GM19328 (cell line): ENCODE measurements at regions not wholly inside any gene's neighbourhood (a gene's known extent, or its start where the extent isn't known, plus 50 kb on each side); places are given as distances from the start of the nearest gene placed in this dataset.

Experiments
- ATAC-seq: cut with Tn5 transposase; IDR thresholded peaks from one replicate; pipeline ENCODE4 v1.9.1; 2021; ENCODE audit warnings: mild to moderate bottlenecking, moderate library complexity; ENCODE audit not compliant: unreplicated experiment

DNA sequence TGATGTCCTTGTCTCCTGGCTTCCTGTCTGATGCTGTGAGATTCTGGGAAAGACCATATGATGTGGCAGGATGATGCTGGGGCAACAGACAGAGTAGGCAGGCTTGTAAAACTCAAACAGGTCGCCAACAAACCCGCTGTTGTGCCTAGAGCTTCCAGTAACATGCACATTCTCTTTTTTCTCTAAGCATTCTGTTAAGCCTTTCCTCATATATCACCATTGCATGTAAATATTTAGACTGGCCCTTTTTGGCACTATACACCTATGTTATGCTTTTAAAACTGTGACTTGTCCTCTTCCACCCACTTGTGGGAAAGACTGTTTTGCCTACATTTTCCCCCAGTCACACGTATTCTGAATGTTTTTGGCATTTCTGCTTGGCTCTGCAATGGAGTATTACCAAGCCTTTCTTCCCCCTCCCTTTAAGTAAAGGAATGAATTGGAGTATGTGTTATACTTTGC is 250.4 kb upstream of the TANK start:
- no peak for ATAC-seq

DNA sequence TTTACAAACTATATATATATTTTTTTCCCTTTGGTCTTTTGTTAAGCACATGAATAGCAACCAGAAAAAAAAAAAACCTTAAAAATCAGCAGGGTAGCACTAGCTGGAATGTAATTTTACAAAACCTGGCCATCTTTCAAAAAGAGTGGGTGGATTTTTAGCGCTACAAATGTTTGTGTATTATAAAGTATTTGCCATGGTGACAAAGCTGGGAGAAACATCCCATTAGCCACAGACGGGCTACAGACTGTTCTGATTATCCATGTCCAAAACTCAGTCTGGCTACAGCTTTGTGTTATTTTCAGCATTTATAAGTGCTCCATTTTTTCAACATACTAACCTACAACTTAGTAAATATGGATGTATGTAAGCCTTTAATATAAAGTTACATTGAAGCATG is 249.5 kb upstream of the TANK start:
- no peak for ATAC-seq

DNA sequence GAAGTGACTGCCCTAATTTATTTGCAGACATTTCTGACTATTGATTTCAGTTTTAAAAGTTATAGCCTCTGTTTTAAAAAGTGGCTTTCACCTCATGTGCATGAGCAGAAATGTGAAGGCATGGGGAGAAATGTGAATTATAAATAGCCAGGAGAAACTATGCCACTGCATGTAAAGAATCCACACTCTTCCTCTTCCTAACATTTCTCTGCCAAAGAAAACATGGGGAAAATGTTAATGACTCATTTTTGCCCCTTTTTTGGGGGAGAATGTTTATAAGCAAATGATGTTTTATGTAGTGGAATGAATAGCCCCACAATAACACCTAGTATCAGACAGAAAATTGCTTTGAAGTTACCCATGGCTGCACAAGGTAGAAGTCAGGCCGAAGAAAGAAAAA is 249.0 kb upstream of the TANK start:
- no peak for ATAC-seq

DNA sequence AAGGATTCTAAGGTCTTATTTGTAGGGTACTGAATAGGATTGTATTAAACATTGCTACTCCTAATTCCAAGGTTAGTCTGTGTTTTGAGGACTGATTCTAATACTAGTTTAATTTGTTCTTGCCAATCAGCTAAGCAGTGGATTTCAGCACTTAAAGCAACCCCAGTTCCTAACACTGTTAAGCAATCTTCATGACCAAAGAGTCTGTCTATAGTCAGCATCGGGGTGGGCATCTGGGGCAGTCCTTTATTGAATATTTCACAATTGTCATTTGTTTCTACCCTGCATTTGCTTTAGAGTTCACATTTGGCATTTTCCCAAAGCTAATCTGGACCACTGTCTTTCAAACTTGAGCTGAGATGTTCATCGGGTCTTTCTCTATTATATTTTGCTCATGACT is 248.0 kb upstream of the TANK start:
- no peak for ATAC-seq

DNA sequence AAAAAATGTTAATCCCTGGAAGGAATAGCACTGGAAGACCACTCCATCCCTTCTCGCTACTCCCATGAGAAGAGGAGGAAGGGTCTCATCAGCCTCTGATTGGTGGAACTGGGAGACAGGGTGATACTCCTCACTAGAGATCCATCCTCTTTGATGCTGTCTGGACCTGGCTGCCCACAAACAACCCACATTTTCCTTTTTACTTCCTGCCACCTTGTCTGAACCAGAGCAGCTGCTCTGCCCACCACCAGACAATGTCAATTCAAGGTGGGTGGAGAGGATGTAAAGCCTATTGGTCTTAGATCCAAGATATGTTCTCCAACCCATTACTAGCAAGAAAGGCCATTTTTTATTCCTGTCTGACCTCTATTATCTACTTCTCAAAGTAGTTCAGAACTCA is 246.9 kb upstream of the TANK start:
- ATAC-seq: no peak

DNA sequence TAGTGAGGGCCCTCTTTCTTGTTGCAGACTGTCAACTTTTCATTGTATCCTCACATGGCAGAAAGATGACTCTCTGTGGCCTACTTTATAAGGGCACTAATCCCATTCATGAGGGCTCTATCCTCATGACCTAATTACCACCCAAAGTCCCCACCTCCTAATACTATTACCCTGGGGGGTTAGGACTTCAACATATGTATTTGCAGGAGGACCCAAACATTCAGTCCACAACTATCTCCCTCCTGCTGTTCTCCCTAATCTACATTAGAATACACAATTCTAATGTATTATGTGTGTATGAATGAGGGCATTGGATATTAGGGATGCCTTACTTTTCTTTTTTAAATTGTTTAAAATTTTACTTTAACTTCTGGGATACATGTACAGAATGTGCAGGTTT is 246.0 kb upstream of the TANK start:
- no peak for ATAC-seq

DNA sequence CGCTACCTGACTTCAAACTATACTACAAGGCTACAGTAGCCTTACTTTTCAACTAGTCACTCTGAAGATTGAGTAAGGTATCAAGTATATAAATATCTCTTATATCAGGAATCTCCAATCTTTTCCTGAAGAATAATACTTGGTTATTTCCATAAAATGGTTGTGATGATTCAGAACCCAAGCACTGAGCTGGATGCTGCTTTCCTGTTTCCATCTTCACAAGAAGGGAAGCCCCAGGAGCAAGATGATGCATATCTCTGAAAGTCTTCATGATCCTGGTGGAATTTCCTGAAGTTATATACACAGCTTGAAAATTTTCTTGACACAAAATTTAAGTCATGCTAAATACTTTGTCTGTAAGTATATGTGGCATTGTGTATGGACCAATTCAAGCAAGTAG is 243.9 kb upstream of the TANK start:
- ATAC-seq: no peak

DNA sequence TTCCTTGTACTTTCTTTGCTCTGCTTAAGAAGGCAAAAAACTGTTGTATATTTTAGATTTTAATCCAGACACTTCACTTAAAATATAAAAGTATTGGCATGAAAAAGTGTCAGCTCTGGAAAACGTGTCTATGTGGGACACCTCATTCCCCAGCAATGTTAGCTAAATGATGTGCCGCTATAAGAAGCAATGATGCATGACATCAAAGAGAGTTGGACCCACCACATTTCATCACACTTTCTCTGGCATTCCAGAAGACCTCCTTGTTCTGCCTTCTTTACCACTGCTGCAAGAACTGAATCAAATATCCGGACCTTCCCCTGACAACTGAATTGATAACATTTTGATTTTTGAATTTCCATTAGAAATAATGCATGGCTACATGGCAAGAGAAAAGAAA is 242.4 kb upstream of the TANK start:
- ATAC-seq: no peak

DNA sequence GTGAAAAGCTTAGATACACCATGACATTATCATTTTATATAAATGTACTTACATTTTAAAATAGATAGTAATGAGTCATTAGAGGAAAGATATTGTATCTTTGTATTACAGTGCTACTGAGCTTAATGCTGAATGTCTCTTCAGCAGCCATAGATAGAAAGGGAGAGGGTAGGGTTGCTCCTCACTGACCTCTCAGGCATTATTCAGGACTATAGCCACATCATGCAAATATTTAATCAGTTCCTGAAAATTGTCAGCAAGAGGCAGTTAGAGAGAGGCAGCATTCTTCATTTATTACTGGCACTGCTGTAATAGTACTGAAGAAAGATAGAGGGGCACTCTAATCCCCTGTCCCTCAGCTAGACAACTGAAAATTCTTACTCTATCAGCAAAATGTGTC is 242.0 kb upstream of the TANK start:
- no peak for ATAC-seq

DNA sequence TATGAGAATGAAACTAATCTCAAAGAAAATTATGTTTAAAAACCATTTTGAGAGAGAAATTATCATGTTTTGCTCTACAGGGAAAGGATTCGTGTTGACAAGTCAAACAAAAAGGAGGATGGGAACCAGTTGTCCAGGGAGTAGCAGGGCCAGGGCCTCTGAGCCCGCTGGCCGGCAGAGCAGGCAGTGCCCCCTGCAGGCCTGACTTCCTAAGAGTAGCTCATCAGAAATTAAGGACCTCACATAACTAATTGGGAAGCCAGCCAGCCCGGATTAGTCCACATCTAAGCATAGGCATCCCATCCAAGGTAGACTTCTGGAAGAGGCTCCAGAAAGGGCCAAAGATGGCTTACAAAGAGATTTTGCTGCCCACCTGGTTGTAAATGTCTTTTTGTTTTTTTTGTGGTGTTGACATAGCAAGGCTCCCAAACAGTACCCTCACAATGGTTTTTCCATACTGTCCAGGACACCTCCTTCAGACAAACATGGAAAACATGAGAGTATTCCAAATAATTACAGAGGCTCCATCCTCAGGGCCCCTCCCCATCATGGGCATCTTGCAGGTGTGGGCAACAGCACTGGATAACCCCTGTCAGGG is 241.2 kb upstream of the TANK start:
- ATAC-seq: no peak

DNA sequence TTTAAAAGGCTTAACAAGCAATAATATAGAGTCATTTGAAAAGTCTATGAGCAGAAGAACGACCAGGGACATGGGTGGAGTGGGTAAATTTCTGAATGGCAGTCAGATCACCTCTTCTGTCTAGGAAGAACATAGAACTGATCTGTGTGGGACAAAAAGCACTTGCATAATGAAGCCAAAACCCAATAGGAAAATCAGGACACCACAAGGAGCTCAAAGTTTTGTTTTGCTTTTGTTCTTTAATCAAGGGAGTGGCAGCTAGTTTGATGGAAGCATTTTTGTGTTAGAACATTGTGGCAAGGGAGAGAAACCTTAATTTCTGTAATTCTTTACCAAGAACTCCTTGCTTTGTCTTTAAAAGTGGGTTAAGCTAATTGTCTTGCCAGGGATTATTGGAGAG is 240.2 kb upstream of the TANK start:
- no peak for ATAC-seq

DNA sequence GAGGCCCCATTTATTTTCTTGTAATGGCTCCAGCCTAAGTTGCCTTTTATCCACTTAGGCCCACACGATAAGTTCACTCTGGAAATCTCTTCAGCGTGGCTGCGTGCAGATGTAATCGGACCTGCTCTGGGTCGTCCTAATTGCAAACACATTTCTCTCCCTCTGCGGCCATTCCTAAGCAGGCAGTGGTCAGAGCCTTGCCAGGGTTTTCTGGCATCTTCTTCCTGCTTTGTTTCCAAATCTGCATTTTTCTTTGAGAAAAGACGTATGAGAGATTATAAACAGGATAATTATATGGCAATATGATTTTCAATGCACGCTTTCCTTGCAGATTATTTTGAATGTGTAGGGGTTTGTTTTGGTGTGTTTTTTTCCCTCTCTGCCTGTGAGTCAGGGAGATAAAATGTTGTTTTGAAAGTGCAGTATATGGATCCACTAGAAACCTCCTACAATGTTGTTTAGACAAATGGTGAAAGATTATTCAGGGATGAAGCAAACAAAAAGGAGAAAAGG is 239.4 kb upstream of the TANK start:
- ATAC-seq: no peak

DNA sequence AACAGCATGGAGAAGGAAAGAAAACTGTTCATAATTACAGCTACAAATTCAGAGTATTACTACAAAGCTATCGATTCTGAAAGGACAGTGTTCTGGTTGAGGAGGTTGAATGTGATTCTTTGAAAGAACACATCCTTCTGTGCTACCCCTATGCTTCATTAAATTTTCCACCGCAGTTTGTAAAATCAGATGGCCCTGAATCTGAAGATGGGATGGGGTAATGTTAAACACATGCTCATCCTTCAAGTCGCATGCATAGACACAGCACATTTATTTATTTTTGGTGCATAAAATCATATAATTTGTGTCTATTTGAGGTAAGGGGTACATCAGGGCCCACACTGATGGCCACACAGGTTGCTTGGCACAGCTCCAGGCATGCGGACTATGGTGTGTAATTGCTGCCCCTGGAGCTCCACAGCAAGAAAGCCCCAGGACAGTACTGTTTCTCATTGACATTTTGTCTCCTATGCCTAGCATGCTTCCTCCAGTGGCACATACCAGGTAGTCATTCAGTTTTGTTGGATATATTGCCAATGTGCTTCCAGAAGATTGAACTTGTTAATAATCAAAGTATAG is 238.8 kb upstream of the TANK start:
- no peak for ATAC-seq

DNA sequence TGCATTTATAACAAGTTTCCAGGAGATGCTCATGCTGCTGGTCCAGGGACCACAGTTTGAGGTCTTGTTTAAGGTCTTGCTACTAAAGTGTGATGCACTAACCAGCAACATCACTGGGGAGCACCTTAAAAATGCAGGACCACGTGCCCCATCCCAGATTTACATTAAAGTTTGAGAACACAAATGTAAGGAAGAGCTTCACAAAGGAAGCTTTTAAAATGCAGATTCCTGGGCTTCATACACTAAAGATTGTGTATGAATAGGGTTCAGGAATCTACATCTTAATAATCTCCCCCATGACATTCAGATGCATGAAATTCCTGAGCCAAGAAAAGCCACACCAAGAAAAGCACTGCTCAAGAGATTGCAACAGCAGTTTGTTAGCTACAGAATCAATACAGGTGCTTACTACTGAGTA is 235.3 kb upstream of the TANK start:
- ATAC-seq: no peak

DNA sequence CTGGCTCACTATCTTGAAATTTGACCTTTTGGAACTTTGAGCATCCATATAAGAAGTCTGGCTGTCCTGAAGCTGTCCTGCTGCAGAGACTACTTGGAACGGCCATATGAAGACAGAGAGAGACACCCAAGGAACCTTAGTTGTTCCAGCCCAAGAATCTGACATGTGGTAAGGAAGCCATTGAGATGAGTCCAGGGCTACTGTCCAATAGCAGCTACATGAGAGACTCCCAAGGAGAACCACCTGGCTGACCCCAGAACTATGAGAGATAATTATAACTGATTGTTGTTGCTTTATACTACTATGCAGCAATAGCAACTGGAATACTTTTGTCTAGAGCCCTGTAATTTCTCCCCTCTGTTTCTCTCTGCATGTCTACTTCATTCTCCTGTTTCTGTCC is 234.3 kb upstream of the TANK start:
- ATAC-seq: no peak

DNA sequence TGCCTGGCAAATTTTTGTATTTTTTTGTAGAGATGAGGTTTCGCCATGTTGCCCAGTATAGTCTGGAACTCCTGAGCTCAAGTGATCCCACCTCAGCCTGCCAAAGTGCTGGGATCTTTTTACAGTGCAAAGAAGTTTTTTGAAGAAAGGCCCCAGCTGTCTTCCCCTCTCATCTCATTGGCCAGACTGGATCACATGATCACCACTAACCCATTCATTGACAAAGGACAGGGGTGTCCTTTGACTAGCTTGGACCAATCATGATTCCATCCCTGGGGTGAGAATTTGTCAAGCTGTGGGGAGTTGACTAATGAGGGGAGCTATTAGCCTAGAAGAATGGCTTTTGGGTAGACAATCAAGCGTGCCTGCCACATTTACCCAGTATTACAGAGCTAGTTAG is 232.9 kb upstream of the TANK start:
- ATAC-seq: no peak

DNA sequence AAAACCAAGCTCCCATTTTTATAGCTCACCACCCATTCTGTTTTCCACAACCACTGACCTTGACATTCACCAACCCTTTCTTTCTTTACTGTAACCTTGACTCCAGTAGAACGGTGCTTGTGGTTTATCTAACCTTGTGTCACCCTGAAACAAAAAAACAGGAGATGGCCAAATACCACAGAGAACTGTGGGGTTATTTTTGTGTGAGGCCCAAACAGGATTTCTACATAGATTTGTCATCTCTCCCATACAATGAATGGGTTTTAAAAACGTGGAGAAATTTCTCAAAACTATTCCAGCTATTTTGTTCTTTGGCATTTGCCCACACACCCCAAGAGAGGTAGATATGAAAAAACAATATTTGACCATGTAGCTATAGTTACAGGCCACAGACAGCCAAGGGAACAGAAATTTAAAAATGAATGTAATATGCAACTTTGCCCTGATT is 231.3 kb upstream of the TANK start:
- ATAC-seq: no peak

DNA sequence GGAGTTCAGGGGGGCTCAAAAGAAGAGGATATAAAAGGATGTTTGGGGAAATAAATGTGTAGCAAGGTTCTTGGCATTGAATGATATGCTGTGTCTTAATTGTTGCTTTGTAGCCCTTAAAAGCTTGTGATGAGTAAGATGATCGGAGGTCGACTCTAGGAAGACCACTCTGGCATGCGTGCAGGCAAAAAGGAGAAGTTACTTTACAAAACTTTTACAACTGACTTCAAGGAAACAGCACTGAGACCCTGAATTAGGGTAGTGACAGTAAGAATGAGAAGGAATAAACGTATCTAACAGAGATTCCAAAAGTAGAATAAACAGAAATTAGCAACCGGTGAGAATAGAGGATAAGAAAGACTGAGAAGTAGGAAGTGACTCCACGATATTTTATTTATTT is 228.7 kb upstream of the TANK start:
- no peak for ATAC-seq

DNA sequence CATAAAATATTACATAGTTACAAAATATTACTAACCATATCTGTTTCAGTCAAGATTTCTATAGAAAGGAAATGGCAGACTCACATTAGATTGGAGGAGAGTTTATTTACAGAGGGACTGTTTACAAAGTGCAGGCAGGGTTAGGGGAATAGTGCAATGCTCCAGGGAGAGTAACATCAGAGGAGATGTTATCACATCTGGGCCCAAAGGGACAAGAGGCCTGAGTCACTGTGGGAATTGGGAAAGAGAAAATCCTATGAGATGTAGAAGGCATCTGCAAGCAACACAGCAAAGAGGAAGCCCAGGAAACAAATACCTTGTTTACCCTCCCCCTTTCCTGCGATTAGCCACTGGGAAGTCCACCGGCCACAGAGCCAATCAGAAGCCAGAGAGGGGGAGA is 227.3 kb upstream of the TANK start:
- no peak for ATAC-seq

DNA sequence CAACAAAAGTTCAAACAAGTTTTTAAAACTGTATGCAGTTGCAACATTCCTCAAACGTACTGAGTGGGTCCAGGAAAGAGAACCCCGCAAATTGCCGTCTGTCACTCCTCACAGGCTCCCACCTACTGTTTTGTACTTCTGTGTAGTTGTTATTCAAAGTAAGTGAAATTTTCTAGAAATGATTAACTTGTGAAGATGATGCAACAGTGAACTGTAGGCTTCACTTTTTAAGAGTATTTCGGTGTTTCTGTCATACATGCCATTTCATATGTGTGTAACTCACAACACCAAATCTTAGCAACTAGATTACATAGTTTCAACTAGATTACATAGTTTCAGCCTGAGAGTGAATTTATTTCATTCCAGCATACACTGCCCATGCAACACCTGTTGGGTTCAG is 226.0 kb upstream of the TANK start:
- no peak for ATAC-seq

DNA sequence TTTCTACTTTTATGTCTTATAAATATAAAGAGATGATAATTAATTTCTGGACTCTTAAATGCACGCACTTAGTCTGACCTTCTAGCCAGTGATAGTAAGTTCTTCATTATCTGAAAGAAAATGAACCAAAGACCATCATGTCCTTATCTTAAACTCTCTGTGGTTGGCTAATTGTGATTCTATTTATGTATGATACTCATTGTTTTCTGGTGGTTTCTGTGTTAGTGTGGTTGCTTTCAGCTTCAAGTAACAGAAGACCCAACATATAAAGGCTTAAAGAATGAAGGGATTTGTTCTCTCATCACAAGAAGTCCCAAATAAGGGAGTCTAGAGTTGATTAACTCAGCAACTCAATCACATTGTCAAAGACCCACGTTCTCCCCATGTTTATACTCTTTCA is 225.2 kb upstream of the TANK start:
- ATAC-seq: no peak

DNA sequence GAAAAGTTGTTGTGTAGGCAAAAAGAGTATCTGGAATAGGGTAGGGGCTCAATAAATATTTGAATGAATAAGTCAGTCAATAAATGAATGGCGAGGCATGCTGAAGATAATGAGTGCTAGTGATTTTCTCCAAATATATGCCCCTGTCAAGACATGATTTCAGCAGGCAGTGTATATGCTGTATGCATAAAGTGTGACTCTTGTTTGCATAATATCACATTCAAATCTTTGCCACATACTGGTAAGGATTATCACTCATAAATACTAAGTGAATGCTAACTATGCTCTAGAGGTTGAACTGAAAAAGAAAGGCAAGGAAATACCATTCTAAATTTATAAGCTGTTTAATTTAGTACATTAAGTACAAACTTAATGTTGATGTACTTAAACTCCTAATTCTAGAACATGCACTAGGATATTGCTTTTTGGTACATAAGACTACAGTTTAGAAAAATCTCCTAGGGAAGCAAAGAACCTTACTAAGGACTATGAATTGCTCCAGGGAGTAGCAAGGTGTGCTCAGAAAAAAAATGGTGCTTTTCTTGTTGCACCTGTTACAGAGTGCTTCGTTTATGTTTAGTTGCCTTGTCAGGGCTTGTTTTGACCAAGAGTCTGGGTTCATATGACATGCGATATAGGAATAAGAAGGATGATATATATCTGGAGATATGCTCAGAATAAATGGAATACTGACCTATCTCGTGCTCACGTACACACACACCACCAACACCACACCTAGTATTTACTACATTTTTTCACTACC is 224.0 kb upstream of the TANK start:
- ATAC-seq: no peak
